GM19238 (cell line): ENCODE measurements at regions not wholly inside any gene's neighbourhood (a gene's known extent, or its start where the extent isn't known, plus 50 kb on each side); places are given as distances from the start of the nearest gene placed in this dataset.

Experiments
- DNase-seq: peaks from one replicate; pipeline ENCODE4 v3.0.0; 2011; ENCODE audit warnings: low spot score; ENCODE audit not compliant: insufficient read length

DNA sequence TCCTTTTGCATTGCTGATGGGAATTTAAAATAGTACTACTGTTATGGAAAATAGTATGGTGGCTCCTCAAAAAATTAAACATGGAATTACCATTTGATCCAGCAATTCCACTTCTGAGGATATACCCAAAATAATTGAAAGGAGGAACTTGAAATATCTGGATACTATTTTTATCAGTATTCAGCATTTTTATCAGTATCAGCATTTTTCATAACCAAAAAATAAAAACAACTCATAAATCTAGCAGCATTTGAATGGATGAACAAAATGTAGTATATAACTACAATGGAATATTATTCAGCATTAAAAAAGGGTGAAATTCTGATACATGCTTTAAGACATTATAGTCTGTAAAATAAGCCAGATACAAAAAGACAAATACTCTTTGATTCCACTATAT is 763.4 kb upstream of the MAN1A1 start:
- DNase-seq: no peak

DNA sequence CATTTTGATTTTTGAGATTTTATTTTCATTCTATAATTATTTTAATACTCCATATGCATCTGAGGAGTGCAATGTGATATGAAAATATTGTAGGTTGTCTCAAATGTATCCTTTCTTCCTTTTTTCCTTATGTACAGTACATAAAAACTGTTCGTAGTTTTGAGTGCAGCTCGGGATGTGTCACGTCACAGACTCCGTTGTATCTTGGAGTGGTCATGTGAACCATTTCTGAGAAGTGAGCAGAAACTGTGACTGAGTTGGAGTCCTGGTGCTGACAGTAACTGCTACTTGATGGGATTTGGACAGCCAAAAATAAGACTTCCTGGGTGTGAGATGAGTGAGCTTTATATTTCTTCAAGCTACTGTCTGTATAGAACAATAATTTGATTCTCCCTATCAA is 761.4 kb upstream of the MAN1A1 start:
- no peak for DNase-seq

DNA sequence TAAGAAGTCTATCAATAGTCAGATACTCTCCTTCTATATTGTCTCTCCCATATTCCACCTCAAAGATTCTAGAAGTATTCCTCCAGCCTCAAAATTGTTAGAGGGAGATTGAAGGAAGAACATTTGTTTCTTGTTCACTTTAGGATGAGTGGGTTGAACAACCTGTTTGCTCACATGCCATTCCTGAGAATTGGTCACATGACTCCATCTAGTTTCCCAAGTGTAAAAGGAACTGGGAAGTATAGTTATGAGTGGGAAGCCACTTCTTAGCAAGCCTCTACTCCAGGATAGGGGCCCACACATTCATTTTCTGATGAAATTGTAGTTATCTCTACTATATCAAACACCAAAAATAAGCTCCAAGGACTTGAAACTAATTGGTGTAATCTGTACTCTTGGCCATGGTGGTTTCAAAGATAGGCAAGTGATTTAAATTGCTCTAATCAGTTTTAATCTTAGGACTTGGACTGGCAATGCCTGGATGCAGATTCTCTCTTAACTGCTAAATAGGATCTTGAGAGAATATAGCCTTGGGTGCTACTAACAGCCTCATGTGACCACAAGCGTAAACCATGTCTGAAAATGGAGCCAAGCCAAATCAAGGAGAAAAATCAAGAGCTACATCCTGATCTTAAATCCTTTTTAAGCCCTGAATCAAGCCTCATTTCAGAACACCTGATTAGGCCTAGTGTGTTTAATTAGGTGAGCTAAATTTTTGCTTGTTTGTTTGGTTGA is 758.7 kb upstream of the MAN1A1 start:
- DNase-seq: no peak

DNA sequence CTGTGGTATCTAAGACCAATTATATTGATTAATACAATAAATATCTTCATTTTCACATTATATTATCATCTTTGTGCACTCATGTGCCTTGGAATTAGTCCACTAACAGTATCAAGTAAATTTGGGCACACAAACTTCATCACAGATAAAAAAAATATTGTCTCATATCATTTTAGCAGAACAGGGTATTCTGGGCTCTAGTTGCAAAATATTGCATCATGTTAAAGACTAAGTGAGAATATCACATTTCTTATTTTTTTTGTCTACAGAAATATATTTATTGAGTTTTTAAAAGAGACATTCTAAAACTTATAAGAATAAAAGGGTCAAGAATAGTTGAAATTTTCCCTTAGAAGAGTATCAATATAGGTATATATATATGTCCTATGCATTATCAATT is 754.1 kb upstream of the MAN1A1 start:
- no peak for DNase-seq

DNA sequence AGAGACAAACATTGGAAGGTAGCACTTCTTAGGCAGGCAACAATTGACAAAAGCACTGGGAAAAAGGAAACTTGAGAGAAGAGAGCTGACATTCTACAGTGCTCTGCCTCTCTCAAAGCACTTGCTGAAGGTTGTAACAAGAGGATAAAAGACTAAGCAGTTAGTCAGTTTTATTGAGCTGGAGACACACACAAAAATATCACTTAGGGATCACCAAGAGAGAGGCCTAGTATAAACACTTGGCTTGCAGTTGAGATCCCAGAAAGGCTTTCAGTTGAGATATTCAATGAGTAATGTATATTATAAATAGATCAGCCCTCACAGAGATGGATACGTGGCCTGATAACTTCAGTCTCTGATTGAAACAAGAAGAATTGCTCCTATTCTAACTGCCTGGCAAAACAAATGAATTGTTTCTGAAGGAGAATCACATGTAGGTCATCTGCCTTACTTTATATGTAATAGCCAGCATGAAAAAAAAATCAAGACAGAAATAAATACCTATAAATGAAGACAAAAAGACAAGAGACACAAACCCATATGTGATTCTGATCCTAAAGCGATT is 747.2 kb upstream of the MAN1A1 start:
- DNase-seq: no peak

DNA sequence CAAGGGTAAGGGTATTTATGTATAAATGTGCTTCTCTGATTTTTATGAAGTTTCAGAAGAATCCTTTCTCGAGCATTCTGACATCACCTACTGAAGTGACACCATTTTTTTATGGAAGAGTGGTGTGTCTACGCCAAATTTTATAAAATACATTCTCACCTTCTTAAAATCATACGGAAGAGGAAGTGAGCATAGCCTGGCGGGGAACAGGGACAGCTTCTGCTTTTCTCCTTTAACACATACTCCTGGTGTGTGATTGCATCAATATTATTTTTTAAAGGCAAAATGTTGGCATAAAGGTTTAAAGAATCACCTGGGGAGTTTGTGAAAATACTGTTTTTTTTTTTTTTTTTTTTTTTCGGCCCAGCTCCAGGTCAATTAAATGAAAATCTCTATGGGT is 733.6 kb upstream of the MAN1A1 start:
- DNase-seq: no peak

DNA sequence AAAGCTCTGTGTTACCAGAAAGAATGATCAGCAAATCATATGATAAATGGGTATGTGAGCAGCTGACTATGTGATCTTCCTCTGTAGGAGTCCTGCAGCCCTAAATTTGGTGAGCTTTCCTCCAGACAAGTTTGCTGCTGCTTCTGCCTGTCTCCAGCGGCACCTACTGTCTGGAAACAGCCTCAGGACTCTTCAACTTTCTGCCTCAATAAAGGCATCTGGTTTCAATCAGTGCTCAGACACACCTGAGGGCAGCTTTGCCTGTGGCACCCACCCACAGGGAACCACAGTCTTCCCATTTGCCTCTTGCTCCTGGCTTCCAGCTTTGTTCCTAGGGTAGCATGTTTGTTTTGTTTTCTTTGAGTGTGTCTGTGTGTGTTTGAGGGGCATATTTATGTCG is 727.9 kb upstream of the MAN1A1 start:
- DNase-seq: no peak

DNA sequence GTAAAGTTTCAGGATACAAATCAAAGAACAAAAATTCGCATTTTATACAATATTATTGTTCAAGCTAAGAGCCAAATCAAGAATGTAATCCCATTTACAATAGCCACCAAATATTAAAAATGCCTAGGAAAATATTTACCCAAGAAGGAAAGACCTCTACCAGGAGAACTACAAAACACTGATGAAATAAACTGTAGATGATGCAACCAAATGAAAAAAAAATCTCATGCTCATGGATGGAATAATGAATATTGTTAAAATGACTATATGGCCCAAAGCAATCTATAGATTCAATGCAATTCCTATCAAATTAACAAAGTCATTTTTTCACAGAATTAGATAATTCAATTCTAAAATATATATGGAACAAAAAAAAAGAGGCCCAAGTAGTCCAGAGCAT is 708.8 kb upstream of the MAN1A1 start:
- DNase-seq: no peak

DNA sequence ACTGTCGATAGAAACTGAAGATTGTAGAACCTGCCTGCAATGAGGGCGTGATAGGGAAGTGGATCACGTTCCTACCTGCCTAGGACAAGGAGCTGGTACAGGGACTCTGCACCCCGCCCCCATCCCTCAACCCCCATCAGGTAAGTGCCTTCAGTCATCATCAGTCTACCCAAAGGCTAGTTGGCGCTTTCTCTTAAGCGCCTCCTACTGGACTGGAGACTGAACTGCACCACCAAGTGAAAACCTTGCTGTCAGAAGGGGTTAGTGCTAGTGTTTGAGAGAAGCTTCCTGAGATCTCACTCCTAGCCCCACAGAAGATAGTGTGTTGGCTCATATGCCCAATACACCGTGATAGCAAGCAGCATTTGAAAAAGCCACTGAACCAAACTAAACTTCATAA is 706.5 kb upstream of the MAN1A1 start:
- no peak for DNase-seq

DNA sequence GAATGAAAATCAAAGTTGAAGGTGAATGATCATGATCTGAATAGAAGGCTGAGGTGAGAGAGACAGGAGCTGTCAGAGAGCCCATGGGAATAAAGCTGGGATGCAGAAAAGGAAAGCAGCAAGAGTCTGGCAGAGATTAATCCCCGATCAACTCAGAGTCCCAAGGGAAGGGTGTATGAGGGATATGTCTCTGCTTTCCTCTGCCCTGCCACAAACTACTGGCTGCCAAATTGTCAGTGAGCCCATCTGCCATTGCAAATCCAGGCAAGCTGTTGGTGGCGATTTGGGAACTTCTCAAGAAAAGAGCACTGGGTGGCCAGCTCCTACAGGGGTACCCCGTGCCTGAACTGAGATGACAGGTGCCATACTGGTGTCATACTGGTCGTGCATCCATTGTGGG is 705.5 kb upstream of the MAN1A1 start:
- no peak for DNase-seq

DNA sequence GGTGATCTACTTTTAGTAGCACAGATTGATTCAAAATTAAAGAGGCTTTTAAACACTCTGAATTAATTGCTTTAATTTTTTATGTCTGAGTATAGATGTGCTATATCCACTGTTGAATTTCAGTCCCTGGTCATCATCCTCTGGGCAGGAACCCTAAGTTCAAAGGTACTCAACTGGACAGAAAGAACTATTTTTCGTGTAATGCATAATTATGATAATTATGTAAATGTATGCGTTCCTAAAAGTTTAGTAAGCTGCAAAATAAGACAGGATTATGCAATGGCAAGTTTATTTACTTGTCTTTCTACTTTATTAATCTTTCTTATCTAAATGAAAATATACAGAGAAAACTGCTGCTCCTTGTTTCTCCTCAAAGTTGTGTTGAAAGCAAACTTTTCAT is 690.1 kb upstream of the MAN1A1 start:
- no peak for DNase-seq

DNA sequence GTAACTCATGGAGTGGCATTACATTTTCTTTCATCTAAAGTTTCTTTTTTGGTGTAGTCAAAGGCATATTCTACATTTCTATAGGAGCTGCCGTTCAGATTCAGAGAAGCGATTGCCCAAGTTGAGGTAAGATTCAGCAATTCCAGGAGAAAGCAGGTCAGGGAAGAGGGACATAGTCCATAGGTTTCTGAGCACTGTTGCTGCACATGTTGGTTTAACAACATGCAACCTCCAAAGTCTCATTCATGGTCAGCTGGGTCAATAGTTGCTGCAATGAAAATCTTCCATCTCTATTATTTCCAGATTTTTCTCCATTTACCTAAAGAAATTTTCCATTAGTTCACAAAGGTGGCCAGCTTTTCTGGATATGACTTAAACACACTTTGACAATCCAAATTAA is 682.3 kb upstream of the MAN1A1 start:
- no peak for DNase-seq

DNA sequence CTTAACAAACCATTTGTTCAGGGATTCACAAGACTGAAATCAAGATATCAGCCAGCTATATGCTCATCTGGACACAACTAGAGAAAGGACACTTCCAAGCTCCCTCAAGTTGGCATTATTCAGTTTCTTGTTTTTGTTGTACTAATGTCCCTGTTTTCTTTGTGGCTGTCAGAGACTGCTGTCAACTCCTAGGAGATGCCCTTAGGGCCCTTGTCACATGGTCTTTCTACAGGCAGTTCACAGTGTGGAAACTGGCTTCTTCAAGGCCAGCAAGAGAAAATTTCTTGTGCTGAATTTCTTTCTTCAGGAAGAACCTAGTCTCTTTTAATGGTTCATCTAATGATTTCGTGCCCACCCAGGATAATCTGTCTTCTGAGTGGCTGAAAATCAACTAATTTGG is 677.2 kb upstream of the MAN1A1 start:
- DNase-seq: no peak

DNA sequence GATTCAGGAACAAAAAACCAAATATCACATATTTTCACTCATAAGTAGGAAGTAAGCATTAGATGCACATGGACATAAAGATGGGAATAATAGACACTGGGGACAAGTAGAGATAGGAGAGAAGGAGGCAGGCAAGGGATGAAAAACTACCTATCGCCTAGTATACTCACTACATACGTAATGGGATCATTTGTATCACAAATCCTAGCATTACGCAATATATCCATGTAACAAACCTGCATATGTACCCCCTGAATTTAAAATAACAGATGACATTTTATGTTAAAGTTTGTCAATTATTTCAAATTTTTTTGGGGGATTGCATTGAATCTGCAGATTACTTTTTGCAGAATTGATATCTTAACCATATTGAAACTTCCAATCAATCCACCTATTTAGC is 660.5 kb upstream of the MAN1A1 start:
- no peak for DNase-seq

DNA sequence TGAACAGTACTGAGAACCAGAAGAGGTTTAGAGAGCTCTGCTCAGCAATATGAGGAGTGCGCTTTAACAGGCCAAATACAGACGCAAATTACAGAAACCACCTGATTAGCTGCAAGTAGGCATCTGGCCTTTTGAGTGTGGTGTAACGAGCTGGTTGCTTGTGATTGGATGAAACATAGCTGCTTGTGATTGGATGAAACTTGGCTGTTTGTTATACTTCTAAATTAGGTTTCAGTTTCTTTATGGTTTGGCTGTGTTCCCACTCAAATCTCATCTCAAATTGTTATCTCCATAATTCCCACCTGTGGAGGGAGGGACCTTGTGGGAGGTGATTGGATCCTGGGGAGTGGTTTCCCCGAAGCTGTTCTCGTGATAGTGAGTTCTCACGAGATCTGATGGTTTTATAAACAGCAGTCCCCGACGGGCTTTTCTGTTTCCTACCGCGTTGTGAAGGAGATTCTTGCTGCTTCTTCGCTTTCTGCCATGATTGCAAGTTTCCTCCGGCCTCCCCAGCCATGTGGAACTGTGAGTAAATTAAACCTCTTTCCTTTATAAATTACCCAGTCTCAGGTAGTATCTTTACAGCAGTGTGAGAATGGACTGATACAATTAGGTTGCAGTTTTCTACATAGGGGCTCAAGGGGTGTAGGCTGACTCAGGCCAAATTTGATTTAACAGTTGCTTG is 655.9 kb upstream of the MAN1A1 start:
- DNase-seq: no peak

DNA sequence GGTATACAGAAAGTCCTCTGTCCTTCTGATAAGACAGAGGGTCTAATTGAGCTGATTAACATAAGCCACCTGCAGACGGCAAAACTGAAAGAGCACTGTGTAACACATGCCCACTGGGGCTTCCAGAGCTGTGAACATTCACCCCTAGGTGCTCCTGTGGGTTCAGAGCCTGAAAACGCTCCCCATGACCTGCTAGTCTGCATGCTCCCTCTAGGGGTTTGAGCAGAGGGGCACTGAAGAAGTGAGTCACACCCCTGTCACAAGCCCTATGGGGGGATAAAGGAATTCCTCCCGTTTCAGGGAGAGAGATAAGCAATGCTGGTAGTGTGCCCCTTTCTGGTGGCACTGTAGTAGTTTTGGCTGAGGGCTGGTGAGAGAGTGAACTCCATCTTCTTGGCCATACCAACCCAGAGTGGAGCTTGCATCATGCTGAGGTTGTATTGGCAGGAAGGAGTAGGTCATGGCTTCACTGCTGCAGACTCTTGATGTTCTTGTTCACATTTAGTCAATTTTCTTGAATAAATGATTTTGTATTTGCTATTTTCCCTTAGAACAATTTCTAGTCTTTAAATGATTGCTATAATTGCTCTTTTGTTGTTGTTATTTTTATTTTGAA is 637.5 kb upstream of the MAN1A1 start:
- DNase-seq: no peak

DNA sequence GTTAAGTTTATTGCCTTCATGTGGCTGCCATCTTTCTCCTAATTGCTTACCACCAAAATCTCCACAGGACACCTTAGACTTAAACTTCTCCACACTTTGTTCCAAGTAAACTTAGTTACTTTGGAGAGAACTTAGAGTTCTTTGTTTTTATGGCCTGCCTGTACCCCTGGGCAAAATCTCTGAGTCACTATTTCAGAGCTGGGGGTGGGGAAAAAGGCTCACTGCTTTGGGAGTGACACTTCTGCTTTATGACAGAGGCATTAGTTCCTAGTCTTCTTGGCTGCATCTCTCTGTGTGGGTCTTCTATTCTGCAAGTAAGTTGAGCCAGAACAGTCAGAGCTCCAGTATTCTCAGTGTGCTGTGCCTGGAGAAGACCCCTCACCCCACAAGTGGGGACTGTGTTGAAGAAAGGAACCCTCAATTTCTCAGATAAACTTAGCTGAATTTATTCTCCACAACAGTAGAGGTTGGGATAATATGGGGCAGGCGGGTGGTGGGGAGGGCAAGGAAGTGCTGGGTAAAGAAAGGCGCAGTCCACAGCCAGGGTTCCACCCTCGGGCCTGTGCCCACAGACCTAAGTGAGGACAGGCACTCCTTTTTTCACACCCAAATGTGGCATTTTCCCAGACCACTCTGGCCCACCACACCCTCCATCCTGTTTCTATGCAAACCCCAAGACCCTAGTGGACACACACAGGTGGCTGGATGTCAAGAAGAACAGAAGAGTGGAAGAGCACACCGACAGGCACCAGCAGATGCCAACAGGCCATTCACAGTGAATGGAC is 636.6 kb upstream of the MAN1A1 start:
- no peak for DNase-seq

DNA sequence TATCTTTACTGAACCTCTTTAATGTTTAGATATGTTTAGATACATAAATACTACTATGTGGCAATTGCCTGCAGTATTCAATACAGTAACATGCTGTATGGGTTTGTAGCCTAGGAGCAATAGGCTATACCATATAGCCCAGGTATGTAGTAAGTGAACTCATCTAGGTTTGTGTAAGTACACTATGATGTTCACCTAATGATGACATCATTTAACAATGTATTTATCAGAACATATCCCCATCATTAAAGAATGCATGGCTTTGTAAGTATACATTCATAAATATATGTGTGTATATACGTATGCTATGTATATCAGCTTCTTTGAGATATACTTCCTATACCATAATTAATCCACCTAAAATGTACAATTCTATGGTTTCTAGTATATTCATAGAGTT is 631.2 kb upstream of the MAN1A1 start:
- no peak for DNase-seq

DNA sequence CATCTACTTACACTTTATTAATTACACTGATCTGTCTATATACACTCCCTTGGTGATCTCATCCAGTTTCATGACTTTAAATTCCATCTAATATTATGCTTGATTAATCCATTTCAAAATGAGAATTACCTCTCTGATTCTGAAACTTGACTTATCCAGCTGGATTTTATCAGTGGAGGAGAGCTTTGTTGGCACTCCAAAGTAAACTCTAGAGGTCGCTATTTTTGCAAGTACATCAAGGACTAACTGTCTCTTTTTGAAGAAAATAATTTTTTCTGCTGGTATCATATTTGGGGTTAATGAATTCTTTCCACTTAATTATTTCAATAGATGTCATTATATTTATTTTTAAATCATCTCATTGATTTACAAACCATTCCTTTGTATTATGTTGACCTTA is 630.3 kb upstream of the MAN1A1 start:
- no peak for DNase-seq

DNA sequence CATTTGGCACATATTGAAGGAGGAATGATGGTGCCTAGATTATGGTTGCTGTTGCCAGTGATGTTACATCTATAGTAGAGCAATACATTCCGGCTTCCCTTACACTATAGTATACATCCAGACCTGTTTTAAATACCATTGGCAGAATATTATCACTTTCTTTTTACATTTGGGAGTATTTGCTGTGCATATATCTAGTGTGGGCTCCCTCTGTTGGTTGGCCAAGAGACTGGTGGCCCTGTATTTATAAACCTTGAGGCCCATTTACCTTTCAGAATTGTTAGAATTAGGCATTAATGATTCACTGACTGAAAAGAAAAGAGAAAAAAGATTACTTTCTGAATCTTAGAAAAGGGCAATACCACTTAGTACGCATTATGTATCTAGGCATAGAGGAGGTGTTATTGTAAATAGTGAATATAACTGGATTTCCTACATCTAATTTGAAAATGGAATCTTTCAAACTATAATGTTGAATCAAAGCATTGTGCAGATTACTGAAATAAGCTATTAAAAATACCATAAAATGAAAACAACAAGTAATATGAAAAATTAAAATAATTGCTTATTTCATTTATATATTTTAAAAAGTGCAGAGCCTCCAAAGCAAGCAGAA is 628.8 kb upstream of the MAN1A1 start:
- DNase-seq: no peak

DNA sequence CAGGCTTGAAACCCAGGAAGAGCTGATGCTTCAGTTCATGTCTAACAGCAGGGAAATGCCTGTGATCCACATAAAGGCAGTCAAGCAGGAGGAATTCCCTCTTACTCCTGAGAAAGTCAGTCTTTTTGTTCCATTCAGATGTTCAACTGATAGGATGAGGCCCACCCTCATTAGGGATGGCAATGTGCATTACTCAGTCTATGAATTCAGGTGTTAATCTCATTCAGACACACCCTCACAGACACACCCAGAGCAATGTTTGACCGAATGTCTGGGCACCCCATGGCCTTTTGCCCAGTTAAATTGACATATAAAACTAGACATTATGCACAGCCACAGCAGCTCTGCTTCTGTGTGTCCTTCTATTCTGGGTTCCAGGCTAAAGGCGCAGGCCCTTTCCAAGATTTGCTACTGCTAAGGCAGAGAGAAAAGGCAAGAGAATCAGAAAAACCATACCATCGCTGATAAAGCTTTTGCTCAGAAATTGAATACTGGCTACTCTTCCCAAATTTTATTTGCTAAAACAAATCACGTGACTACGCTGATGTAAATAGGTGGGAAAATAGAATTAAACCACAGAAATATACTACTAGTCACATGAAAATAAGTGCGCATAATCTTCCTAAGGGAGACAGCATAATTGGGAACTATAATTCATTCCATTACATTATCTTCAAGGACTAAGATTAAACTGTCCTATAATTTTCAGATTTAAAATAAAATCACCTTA is 625.0 kb upstream of the MAN1A1 start:
- DNase-seq: no peak
